GM19452 (cell line): ENCODE measurements at regions not wholly inside any gene's neighbourhood (a gene's known extent, or its start where the extent isn't known, plus 50 kb on each side); places are given as distances from the start of the nearest gene placed in this dataset.

Source experiments
- ATAC-seq: cut with Tn5 transposase; IDR thresholded peaks from one replicate; pipeline ENCODE4 v1.9.1; 2021; ENCODE audit not compliant: unreplicated experiment

GRCh38 chr2:122366969-122367645 is 611.7 kb downstream of the TSN start:
- ATAC-seq: no peak

- ATAC-seq: no peak
Measured at GRCh38 chr2:122367646-122368010, 612.2 kb downstream of the TSN start.

- ATAC-seq: no peak
Measured at GRCh38 chr2:122368576-122369243, 613.3 kb downstream of the TSN start.

GRCh38 chr2:122378521-122378920 is 623.1 kb downstream of the TSN start:
- ATAC-seq: no peak

- ATAC-seq: no peak
Measured at GRCh38 chr2:122384768-122385333, 629.4 kb downstream of the TSN start.

- no peak for ATAC-seq
Measured at GRCh38 chr2:122388208-122388607, 632.8 kb downstream of the TSN start.

- ATAC-seq: no peak
Measured at GRCh38 chr2:122389694-122390093, 634.2 kb downstream of the TSN start.

- ATAC-seq: no peak
Measured at GRCh38 chr2:122390406-122390805, 635.0 kb downstream of the TSN start.

GRCh38 chr2:122391726-122392125 is 636.3 kb downstream of the TSN start:
- ATAC-seq: no peak

- ATAC-seq: no peak
Measured at GRCh38 chr2:122395687-122396086, 640.2 kb downstream of the TSN start.

GRCh38 chr2:122411231-122411630 is 655.8 kb downstream of the TSN start:
- ATAC-seq: no peak

- no peak for ATAC-seq
Measured at GRCh38 chr2:122412360-122412759, 656.9 kb downstream of the TSN start.

- ATAC-seq: no peak
Measured at GRCh38 chr2:122414902-122415301, 659.5 kb downstream of the TSN start.

- no peak for ATAC-seq
Measured at GRCh38 chr2:122417114-122417513, 661.7 kb downstream of the TSN start.

GRCh38 chr2:122421775-122422174 is 666.3 kb downstream of the TSN start:
- ATAC-seq: no peak

GRCh38 chr2:122422384-122422991 is 667.0 kb downstream of the TSN start:
- ATAC-seq: no peak

GRCh38 chr2:122423934-122424333 is 668.5 kb downstream of the TSN start:
- no peak for ATAC-seq

- no peak for ATAC-seq
Measured at GRCh38 chr2:122433123-122433754, 677.8 kb downstream of the TSN start.

- no peak for ATAC-seq
Measured at GRCh38 chr2:122445003-122445402, 689.6 kb downstream of the TSN start.

- no peak for ATAC-seq
Measured at GRCh38 chr2:122446761-122447160, 691.3 kb downstream of the TSN start.

GRCh38 chr2:122447237-122447636 is 691.8 kb downstream of the TSN start:
- ATAC-seq: no peak

- no peak for ATAC-seq
Measured at GRCh38 chr2:122451040-122451439, 695.6 kb downstream of the TSN start.
